ENCODE measurements at regions not wholly inside any gene's neighbourhood (a gene's known extent, or its start where the extent isn't known, plus 50 kb on each side); places are given as distances from the start of the nearest gene placed in this dataset.

DNA sequence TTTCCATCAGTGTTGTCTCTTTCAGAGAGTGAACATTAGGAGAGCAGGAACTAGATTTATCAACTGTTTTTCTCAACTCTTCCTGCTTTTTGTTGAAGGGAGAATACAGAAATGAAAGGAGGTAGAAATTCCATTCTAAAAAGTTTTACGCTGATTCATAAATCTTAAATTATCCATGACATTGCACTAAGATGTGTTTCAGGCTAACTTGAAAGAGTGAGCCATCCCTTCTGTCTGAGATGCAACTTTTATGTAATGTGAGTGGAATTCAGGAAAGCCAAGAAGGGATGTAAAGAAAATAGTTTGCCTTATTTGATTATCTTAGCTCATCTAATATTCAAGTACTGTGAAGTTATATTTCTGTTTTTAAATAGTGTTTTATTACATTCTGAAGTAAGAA, 349.5 kb upstream of the RGS6 start:
- Histone ChIP-seq H3K36me3 (ENCODE audit: insufficient read depth, low read length) (no peaks in the 10 kb centered on the region), H3K9me3 (ENCODE audit: control insufficient read depth, insufficient read depth, low read length) (no peaks in the 10 kb centered on the region), H3K9ac (ENCODE audit: low read depth, low read length) (no peak overlapping the region), H3K4me1 (ENCODE audit: insufficient read depth, low read length) (peaks cover 17% of the 10 kb centered on the region)

DNA sequence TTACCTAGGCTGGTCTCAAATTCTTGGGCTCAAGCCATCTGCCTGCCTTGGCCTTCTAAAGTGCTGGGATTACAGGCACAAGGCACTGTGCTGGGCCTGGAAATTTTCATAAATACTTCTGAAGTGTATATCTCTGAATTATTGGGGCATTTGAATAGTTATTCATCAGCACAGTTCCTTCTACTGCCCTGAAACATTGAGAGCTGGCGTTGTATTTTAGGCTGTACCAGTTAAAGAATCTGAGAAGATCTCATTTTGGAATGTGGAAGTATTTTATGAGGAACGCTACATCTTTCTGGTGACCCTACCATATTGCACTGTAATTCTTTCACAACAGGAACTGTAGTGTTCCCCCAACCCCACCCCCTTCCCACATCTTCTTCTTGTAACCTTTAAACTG, 349.0 kb upstream of the RGS6 start:
- Histone ChIP-seq H3K9ac (ENCODE audit: low read depth, low read length) (no peak overlapping the region), H3K4me1 (ENCODE audit: insufficient read depth, low read length) (peaks cover 17% of the 10 kb centered on the region), H3K36me3 (ENCODE audit: insufficient read depth, low read length) (no peaks in the 10 kb centered on the region), H3K9me3 (ENCODE audit: control insufficient read depth, insufficient read depth, low read length) (no peaks in the 10 kb centered on the region)

GRCh38 chr14:71583705-71584104, 348.5 kb upstream of the RGS6 start:
- no peak overlapping the region for H3K9ac ChIP-seq (ENCODE audit: low read depth, low read length)
- H3K4me1 ChIP-seq (ENCODE audit: insufficient read depth, low read length) = peaks cover 17% of the 10 kb centered on the region
- no peaks in the 10 kb centered on the region for H3K9me3 ChIP-seq (ENCODE audit: control insufficient read depth, insufficient read depth, low read length)

DNA sequence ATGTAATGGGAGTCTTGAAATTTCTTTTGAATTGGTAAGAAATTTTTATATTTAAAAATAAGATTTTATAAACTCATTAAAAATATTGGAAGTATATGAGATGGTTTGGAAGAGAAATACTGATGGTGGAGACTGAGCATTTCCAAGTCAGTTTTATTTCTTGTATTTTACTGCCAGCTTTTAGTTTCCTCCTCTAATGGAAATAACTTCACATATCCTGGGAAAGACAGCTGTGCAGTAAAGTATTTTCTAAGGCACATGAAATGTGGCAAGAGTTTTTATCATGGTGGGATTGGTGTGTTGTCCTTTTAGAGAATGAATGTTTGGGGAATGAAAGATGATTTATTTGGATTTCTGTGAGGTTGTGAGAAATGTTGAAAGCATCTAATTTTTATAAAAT, 346.9 kb upstream of the RGS6 start:
- Histone ChIP-seq H3K9ac (ENCODE audit: low read depth, low read length) (no peak overlapping the region), H3K36me3 (ENCODE audit: insufficient read depth, low read length) (no peaks in the 10 kb centered on the region), H3K9me3 (ENCODE audit: control insufficient read depth, insufficient read depth, low read length) (no peaks in the 10 kb centered on the region), H3K4me1 (ENCODE audit: insufficient read depth, low read length) (peaks cover 14% of the 10 kb centered on the region)

More at GRCh38 chr14:71583705-71584104, 348.5 kb upstream of the RGS6 start:
- no peaks in the 10 kb centered on the region for H3K36me3 ChIP-seq (ENCODE audit: insufficient read depth, low read length)

- Histone ChIP-seq H3K36me3 (ENCODE audit: insufficient read depth, low read length) (no peaks in the 10 kb centered on the region), H3K9ac (ENCODE audit: low read depth, low read length) (no peak overlapping the region), H3K4me1 (ENCODE audit: insufficient read depth, low read length) (peaks cover 14% of the 10 kb centered on the region), H3K9me3 (ENCODE audit: control insufficient read depth, insufficient read depth, low read length) (no peaks in the 10 kb centered on the region)
Observed at GRCh38 chr14:71586131-71586897, 345.9 kb upstream of the RGS6 start.

DNA sequence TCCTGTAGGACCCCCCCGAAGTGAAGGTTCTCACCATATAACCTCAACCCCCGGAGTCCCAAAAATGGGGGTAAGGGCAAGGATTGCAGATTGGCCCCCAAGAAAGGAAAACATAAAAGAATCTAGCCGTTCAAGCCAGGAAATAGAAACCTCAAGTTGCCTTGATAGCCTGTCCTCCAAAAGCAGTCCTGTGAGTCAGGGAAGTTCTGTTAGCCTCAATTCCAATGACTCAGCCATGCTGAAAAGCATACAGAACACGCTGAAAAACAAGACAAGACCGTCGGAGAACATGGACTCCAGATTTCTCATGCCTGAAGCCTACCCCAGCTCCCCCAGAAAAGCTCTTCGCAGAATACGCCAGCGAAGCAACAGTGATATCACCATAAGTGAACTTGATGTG, 344.2 kb upstream of the RGS6 start:
- H3K9me3 ChIP-seq (ENCODE audit: control insufficient read depth, insufficient read depth, low read length) = no peaks in the 10 kb centered on the region
- H3K36me3 ChIP-seq (ENCODE audit: insufficient read depth, low read length) = no peaks in the 10 kb centered on the region
- H3K9ac ChIP-seq (ENCODE audit: low read depth, low read length) = no peak overlapping the region
- peaks cover 10% of the 10 kb centered on the region; the same call in 1 of the 2 replicates for H3K4me1 ChIP-seq (ENCODE audit: insufficient read depth, low read length)

- H3K36me3 ChIP-seq (ENCODE audit: insufficient read depth, low read length) = no peaks in the 10 kb centered on the region
- peaks cover 10% of the 10 kb centered on the region; the same call in 1 of the 2 replicates for H3K4me1 ChIP-seq (ENCODE audit: insufficient read depth, low read length)
- H3K9ac ChIP-seq (ENCODE audit: low read depth, low read length) = no peak overlapping the region
- no peaks in the 10 kb centered on the region for H3K9me3 ChIP-seq (ENCODE audit: control insufficient read depth, insufficient read depth, low read length)
Observed at GRCh38 chr14:71588576-71589215, 343.5 kb upstream of the RGS6 start.

- Histone ChIP-seq H3K36me3 (ENCODE audit: insufficient read depth, low read length) (no peaks in the 10 kb centered on the region), H3K9ac (ENCODE audit: low read depth, low read length) (no peak overlapping the region), H3K9me3 (ENCODE audit: control insufficient read depth, insufficient read depth, low read length) (no peaks in the 10 kb centered on the region), H3K4me1 (ENCODE audit: insufficient read depth, low read length) (peaks cover 10% of the 10 kb centered on the region; the same call in 1 of the 2 replicates)
Observed at GRCh38 chr14:71589609-71590008, 342.6 kb upstream of the RGS6 start.

DNA sequence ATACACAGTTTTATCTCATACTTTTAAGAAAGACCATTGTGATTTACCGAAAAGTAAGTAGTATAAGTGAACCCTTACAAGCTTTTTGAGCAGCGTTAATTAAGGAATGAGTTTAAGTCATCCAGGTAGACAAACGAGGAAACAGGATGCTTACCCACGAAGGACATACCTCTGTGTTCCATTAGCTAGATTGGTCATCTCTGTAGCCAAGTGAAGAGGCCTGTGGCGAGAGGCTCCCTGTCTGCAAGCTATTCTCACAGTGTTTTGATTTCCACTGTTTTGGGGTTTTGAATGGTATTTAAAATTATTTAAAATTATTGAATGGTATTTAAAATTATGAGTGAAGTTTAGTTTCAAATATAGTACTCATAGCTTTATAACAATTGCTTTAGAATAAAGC, 342.1 kb upstream of the RGS6 start:
- H3K9me3 ChIP-seq (ENCODE audit: control insufficient read depth, insufficient read depth, low read length) = no peaks in the 10 kb centered on the region
- H3K4me1 ChIP-seq (ENCODE audit: insufficient read depth, low read length) = peaks cover 10% of the 10 kb centered on the region; the same call in 1 of the 2 replicates
- no peak overlapping the region for H3K9ac ChIP-seq (ENCODE audit: low read depth, low read length)
- no peaks in the 10 kb centered on the region for H3K36me3 ChIP-seq (ENCODE audit: insufficient read depth, low read length)

- Histone ChIP-seq H3K9ac (ENCODE audit: low read depth, low read length) (no peak overlapping the region), H3K9me3 (ENCODE audit: control insufficient read depth, insufficient read depth, low read length) (no peaks in the 10 kb centered on the region), H3K4me1 (ENCODE audit: insufficient read depth, low read length) (0 out of 2 replicates have a peak, but pooled peaks cover 2% of the 10 kb centered on the region), H3K36me3 (ENCODE audit: insufficient read depth, low read length) (no peaks in the 10 kb centered on the region)
Observed at GRCh38 chr14:71591231-71591630, 341.0 kb upstream of the RGS6 start.

- Histone ChIP-seq H3K9ac (ENCODE audit: low read depth, low read length) (no peak overlapping the region), H3K9me3 (ENCODE audit: control insufficient read depth, insufficient read depth, low read length) (no peaks in the 10 kb centered on the region), H3K4me1 (ENCODE audit: insufficient read depth, low read length) (no peaks in the 10 kb centered on the region), H3K36me3 (ENCODE audit: insufficient read depth, low read length) (no peaks in the 10 kb centered on the region)
Observed at GRCh38 chr14:71591929-71592328, 340.3 kb upstream of the RGS6 start.

GRCh38 chr14:71592361-71592760, 339.9 kb upstream of the RGS6 start:
- H3K4me1 ChIP-seq (ENCODE audit: insufficient read depth, low read length) = no peaks in the 10 kb centered on the region
- no peaks in the 10 kb centered on the region for H3K9me3 ChIP-seq (ENCODE audit: control insufficient read depth, insufficient read depth, low read length)
- no peaks in the 10 kb centered on the region for H3K36me3 ChIP-seq (ENCODE audit: insufficient read depth, low read length)
- H3K9ac ChIP-seq (ENCODE audit: low read depth, low read length) = no peak overlapping the region

- Histone ChIP-seq H3K36me3 (ENCODE audit: insufficient read depth, low read length) (no peaks in the 10 kb centered on the region), H3K9ac (ENCODE audit: low read depth, low read length) (no peak overlapping the region), H3K4me1 (ENCODE audit: insufficient read depth, low read length) (no peaks in the 10 kb centered on the region), H3K9me3 (ENCODE audit: control insufficient read depth, insufficient read depth, low read length) (no peaks in the 10 kb centered on the region)
Observed at GRCh38 chr14:71593966-71594365, 338.3 kb upstream of the RGS6 start.

DNA sequence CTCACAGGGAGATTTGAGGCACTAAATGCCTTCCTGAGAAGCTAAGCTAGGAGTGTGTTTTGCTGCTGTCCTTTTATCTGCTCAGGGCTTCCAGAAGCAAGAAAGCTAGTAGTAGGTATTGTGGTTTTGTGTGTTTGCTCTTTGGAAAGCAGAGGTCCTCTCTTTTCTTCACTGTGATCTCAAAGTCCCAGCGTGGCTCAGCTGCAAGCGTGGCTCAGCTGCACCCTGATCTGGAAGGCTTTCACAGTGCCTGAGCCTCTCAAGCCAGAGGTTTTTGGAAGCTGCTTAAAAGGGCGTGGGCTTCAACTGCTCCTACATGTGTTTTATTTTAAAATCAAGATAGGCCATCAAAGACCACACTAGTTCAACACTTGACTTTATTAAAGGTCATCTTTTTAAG, 337.4 kb upstream of the RGS6 start:
- no peaks in the 10 kb centered on the region for H3K4me1 ChIP-seq (ENCODE audit: insufficient read depth, low read length)
- no peaks in the 10 kb centered on the region for H3K9me3 ChIP-seq (ENCODE audit: control insufficient read depth, insufficient read depth, low read length)
- H3K9ac ChIP-seq (ENCODE audit: low read depth, low read length) = no peak overlapping the region
- H3K36me3 ChIP-seq (ENCODE audit: insufficient read depth, low read length) = no peaks in the 10 kb centered on the region

DNA sequence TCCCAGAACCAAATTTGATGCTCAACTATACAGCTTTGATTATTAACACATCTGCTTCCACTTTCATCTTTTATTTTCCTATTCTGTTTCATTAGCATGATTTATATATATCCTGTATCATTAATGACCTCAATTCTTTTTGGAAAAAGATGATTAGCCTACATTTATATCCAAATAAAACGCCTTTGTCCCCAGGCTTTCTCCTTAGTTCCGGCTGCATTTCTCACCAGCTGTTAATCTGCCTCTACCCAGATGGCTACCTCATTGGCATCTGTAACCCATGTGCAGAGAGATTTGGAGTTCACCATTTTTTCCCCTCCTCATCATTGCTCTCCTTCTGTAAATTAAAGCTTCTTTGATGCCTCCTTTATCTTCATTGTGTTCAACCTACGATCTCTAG, 336.8 kb upstream of the RGS6 start:
- Histone ChIP-seq H3K36me3 (ENCODE audit: insufficient read depth, low read length) (no peaks in the 10 kb centered on the region), H3K9ac (ENCODE audit: low read depth, low read length) (no peak overlapping the region), H3K4me1 (ENCODE audit: insufficient read depth, low read length) (no peaks in the 10 kb centered on the region), H3K9me3 (ENCODE audit: control insufficient read depth, insufficient read depth, low read length) (no peaks in the 10 kb centered on the region)

All from ES-I3 (cell line).